HS-27A (cell line): ENCODE measurements at regions not wholly inside any gene's neighbourhood (a gene's known extent, or its start where the extent isn't known, plus 50 kb on each side); places are given as distances from the start of the nearest gene placed in this dataset.

Experiments
- DNase-seq: peaks from one replicate; pipeline ENCODE4 v3.0.0-alpha.2; 2012; ENCODE audit warnings: low read depth, missing footprints

DNA sequence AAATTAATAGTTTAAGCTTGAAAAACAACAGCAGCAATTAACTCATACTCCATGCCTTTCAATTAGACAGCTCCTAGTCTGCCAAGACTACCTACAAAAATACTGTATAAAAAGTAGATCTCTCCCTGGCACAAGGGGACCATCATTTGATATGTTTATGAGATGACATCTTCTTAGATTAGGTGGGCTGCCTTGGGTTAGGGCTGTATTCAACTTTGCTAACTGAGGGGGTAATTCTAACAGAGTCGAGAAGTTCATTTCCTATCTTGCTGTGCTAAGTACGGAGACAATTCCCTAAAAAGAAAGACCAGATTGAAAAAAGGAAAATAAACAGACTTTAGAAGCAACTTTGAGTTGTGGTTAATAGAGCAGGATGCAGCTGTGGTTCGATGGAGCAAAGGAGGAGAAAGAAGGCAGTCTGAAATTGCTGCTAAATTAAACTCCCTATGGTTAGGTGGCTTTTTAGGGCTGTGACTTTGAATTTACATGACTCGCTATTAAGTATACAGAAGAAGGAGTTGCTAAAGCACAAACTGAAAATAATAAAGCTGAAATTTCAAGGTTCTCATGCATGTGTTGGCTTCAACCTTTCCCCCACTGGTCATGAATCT, 75.4 kb downstream of the CDC7 start:
- DNase-seq: no peak

DNA sequence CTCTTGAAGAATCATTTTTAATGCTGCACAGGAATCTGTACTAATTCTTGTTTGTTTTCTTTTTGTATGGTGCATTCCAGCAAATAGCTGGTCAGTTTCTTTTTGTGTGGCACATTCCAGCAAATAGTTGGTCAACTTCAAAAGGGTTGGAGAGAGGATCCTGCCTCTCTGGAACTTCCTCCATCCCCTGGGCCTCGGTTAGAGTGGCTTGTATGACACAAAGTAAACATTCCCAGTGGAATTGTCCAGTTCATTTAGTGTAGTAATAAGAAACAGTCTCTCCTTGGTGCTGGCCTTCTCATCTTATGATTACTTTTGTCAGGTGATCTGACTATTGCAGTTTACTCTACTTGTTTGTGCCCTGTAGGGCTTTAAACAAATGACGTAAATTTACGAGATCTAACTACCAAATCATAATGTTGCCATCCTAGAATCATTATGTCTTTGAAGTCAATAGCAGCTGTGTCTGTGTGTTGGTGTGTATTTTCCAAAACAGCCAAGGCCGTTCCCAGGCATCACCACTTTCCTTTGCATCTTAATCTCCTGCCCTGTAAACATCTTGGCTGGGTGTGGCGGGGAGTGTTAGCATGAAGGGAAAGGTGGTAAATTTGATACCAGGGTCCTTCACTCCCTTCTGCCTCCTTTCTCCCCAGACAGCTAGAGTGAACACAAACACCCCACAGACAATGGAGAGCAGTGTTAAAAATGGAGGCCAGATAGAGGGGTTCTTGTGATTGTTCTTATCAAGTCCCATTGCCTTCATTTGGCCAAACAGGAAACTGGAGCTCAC, 77.9 kb downstream of the CDC7 start:
- no peak for DNase-seq

DNA sequence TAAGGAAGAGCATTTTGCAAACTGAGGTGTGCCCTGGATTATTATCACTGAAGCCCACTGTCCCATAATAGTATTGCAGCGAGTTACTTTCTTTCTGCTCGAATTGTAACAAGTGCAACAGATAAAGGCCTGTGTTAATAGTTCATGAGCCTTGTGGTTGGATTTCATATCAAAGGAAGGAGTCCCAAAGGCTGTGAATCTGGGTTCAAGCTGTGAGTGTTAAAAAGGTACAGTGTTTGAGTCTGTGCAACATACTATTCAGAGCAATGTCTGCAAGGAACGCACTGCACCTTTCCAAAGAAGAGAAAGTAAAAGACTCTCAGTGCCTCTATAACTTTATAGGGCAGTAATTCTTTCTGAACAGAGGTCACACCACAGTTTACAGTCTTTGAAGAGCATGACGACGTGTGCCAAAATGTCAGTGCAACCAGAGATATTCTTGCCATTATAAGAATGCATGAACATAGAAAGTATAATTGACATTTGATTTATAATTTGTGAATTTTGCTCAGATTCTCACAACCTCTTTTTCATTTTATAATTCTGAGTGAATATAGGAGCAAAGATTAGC, 79.1 kb downstream of the CDC7 start:
- DNase-seq: no peak

DNA sequence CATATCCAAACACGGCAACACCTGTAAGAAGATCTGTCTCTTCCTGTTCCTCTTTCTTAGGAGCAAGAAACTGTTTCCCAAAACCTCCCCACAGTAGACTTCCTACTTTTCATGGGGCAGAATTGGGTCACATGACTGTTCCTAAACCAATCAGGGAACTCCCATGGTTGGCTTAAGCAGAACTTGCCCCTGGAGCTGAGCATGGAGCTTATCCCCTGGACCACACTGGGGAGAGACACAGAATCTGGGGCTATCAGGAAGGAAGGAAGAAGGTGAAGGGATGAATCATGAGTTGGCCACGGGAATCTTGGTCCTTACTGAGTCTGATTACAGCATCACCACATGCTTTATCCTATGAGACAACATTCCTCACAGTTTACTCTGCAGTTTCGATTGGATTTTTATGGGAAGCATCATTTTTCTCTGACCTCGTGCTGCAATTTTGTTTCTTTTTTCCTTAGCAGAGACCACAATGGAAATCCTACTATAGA, 81.8 kb downstream of the CDC7 start:
- peak; percentile 98 for DNase-seq

DNA sequence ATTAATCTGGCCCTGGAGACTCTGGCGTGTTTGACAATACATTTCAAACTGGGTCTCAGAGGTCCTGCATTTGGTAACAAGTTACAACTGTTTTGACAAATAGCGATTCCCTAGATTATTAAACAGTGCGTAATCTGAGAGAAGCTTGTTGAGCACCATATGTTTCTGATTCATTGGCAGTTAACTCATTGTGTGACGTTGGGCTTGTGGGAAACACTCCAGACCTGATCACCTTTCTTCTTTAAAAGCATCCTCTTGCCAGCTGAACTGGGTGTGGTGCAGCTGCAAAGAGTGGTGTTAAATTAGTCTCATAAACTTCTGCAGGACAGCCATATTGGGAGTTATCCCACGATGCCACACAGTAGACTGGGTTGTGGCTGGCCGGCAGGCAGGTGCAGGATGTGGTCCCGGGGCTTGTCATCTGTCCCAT, 82.7 kb downstream of the CDC7 start:
- peak; percentile 86 for DNase-seq

DNA sequence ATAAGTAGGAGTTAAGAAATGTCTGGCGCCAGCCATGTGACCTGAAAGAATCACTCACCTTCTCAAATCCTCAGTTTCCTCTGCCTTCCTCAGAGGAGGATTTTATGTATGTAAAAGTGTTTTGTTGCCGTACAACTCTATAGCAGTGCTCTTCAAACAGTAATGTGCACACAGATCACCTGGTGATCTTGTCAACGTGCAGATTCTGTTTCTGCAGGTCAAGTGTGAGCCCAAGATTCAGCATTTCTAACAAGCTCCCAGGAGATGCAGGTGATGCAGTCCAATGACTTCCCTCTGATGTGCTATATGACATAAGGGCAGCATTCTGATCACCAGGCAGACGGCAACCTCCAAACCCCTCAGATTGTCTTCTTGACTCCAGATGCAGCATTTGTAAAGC, 83.7 kb downstream of the CDC7 start:
- no peak for DNase-seq

DNA sequence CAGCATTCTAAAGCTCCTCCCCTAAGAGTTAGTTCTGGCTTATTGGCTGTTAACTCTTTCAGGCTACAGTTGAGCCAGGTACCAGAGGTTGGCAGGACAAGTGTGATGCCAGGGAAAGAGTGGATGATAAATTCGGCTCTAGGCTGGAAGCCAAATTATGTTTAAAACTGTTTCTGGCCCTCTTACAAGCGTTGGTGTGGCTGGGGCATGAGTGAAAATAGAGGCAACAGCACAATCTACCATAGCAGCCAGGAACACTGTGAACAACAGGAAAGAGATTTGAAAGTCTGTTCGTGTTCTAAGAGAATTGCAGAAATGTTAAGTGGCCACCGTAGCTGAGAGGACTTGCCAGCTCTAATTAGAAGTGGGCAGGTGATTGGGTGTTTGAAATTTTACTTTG, 84.2 kb downstream of the CDC7 start:
- DNase-seq: no peak

DNA sequence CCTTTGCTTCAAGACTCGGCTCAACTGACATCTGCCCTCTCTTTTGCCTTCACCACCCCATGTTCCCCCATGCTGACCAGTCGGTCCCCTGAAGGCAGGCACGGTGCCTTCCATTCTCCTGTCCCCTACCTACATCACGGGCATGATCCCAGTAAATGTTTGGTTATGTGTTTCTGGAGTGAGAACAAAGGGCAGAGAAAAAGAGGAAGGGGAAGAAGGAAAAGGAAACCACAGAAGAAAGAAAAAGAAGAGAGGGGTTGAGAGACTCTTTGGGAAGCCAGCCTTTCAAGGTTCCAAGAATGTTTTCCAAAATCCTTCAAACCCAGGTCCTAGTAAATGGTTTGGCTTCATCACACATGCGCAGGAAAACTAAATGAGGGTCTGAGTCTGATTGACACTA, 84.9 kb downstream of the CDC7 start:
- no peak for DNase-seq

DNA sequence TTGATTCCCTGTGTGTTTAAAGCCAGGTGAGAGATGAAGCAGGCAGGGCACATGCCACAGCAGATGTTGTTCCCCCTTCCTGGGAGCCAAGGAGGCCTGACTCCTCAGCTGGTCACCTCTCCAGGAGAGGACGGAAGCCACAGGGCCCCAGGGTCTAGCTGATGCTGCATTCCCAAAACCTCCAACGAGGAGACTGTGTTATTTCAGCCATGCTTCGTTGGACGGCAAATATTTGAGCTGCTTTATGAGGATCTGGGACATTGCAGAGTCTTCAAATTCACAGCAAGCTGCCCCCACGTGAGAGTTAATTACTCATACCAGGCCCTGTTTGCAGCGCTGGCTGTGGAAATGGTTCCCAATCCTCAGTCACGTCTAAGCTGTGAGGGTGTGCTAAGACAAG, 85.3 kb downstream of the CDC7 start:
- no peak for DNase-seq

DNA sequence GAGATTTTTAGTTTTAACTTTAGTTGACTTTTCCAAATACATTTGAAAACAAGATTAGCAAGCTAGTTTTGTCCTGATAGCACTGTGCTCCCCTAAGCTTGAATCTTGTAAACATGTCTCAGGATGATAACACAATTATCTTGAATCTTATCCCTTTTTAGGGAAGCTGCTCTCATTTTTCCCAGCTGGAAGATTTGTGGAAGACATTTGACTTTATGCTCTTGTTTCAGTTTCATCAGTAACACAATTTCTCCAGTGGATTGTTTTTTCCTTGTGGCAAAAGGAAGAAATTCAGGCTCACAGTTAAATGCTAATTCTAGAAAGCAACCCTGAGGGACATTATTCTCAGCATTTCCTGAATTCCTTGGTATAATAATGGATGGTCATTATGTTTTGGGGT, 88.8 kb downstream of the CDC7 start:
- DNase-seq: no peak

DNA sequence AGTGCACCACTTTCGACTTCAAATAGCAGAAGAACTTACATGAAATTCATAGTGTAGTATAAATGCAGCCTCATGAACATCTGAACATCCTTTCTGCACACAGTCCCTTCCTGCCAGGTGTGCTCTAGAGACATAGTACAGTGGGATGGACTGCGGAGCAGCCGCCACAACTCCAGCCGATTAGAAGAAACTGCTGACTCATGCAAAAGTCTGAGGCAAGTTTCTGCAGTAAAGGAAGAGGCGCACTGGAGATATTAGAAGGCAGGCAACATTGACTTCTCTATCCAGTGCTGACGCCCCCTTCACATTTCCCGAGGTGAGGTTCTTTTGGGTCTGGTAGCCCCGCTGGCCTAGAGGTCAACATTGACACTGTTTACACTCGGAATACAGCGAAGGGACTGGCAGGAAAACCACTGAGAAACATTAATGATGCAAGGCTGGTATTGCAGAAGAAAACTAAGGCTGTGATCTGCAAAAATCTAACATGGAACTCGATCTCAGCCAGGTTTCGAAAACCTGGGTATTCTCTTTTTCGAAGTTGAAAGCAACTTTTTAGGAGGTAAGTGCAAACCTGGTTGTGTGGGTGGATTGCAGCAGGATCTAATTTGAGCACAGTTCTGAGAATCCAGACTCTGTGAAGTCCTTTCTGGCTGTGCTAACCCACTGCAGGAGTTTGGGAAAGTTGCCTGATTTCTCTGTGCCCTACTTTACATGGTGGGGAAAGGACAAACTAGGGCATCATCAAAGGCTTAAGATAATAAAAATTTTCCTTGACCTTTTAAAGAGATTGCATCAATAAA, 90.7 kb downstream of the CDC7 start:
- DNase-seq: no peak

DNA sequence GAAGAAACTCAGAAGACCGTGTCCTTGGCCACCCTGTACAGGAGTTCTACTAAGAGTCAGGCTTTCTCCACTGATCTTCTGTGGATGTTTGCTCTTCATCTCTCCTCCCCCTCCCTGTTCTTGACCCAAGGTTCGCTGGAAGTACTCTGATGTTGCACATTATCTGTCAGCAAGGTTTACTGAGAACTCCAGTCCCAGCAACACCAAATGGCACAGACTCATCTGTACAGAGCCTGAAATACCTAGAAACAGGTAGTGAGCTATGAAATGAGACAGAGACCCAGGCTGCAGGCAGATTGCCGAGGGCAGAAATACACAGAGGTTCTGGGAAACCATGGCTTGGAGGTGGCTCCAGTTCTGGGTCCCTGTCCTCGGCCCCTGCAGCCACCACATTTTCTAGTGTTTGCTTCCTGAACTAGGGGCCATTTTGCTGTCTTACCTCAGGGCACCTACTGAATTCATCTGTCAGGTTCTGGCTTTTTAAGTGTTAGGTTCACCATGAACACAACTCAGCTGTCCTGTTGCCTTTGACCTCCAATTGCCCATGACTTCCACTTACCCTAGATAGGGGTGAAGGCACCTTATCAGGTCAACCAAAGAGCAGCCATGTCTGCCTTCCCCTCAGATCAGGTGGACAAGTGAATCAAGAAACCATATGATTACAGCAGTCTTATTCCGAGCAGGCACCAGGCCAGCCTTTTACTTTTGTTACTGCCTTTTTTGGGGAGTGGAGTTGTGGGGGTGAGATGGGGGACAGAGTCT, 92.2 kb downstream of the CDC7 start:
- no peak for DNase-seq

DNA sequence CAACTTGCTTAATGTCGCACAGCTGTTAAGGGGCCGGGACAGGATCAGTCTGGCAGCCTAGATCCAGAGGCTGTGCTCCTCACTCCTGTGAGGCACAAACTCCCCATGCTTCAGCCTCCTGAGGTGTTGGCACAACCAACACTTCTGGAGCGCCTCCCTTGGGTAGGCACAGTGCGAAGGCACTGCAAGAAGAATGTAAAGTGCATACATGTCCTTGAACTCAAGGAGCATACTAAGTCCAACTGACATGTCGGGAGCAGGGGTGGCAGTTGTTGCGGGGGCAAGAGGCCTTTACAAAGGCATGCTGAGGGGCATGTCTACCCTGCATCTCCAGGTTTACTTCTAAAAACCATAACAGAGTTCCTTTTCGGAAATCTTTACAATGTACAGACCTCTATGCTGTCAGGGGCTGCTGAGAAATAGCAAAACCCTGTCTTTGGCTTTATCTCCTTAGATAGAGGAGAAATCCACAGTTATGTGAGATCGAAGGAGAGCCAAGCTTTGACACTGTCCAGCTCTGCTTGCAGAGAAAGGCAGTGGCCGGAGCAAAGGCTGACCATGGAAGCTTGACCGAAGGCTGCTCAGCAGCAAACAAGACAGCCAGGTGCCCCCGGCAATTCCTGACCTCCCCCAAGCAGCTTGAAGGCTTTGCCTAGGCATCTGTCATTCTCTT, 93.9 kb downstream of the CDC7 start:
- no peak for DNase-seq

DNA sequence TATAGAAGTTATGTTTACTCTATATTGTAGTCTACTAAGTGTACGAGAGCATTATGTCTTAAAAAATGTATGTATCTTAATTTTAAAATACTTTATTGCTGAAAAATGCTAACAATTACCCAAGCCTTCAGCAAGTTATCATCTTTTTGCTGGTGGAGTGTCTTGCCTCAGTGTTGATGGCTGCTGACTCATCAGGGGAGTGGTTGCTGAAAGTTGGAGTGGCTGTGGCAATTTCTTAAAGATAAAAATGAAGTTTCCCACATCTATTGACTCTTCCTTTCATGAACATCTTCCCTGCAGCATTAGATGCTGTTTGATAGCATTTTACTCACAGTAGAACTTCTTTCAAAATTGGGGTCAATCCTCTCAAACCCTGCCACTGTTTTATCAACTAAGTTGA, 95.8 kb downstream of the CDC7 start:
- no peak for DNase-seq

DNA sequence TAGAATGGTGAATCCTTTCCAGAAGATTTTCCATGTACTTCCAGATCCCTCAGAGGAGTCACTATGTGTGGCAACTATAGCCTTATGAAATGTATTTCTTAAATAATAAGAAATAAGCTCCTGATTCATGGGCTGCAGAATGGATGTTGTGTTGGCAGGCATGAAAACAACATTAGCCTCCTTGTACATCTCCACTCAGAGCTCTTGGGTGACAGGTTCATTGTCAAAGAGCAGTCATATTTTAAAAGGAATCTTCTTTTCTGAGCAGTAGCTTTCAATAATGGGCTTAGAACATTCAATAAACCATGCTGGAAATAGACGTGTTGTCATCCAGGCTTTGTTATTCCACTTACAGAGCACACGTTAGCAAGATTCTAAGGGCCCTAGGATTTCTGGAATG, 96.6 kb downstream of the CDC7 start:
- no peak for DNase-seq

DNA sequence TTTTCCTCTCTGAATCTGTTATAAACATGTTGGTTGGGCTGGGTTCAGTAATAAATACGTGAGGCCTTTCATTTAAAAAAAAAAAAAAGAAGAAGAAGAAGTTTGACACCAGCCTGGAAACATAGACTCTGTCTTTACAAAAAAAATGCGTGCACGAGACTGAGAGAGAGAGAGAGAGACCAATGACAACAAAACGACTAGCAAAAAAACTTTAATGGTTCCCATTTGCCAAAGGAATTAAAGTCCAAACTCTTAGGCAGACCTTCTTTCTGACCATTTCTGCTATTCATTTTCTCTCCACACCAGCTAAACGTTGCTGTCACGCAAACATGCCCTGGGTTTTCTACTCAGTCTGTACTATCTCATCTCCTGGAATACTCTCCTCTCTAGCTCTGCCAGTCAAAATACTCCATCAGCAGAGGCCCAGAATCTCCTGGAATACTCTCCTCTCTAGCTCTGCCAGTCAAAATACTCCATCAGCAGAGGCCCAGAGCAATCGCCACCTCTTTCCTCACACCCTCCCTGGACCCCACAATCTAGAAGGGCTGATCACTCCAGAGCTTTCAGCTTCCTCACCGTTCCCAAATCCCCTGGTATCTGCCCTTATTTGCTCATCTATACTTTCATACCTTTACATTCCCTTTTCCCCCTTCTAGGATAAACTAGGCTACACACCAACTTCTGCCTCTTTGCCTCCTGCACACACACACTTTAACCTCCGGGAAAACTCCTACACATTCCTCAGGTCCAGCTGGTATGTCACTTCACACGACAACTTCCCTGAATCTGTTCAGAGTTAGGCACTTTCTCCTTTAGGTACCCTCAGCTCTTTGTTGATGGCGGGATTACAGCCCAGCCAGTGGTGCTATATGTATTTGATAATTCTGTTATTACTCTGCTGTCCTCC, 100.0 kb downstream of the CDC7 start:
- DNase-seq: no peak

DNA sequence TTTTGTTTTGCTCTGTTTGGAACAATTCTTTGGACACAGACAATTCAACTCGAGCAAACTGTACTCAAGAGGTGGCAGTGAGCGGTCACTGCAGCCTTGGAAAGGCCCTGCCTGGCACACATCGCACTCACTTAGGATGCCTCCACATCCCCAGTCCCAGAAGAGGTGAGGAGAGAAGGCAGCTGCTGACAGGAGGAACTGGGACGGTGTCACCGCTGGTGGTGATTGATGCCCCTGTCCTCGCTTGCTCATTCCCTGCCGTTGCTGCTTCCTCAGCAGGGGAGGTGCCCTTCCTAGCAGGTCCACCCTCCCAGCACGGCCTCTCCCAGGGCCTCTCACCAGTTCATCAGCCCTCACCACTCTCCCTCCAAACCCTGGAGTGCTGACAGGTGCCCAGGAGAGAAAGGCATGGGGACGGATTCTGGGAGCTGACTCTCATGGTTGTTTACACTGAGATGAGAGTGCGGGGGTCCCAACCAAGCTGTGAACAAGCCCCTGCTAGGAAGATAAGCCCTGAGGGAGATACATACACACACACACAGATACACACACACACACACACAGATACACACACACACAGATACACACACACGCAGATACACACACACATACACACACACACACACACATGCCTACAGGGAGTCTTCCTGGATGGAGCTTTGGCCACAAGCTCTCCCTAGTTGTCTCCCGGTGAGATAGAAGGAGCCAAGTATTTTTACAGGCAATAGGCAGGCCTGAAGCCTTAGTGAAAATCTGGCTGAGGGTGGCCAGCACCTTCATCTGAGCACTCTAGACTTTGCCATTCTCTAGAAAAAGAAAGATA, 101.1 kb downstream of the CDC7 start:
- no peak for DNase-seq

DNA sequence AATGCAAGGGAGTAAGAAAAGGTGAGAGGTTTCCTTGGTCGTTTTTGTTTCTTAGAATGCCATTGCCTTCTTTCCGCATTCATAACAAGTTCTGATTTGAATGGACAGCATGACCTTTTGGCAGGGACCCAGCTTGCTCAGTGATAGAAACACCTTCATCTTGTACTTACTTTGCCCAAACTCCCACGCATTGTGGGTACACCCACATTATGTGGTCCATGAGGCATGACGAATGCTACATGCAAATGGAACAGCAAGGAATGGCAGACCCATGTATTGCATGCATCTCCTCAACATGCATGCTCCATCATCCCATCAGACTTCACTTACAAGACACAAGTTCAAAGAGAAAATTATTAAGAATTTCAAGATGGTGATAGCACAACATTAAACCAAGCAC, 102.8 kb downstream of the CDC7 start:
- no peak for DNase-seq

DNA sequence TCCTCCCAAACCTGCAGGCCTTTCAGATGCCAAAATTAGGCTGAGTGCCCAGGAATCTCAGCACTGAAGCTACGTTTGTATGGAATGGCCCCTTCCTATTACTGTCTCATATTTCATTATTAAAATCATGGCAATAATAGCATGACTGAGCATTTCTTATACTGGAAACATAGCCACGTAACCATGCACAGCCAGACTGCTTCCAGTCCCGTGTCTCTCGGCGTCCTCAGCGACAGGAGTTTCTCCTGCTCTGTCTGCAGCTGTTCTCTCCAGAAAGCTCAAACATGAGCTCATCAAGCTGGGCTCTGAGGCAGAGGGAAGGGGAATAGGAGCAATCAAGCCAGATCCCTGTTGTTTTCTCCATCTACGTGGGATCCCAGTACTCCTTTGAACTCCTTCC, 104.0 kb downstream of the CDC7 start:
- no peak for DNase-seq
